Keratinocyte (primary cell): ENCODE measurements at regions not wholly inside any gene's neighbourhood (a gene's known extent, or its start where the extent isn't known, plus 50 kb on each side); places are given as distances from the start of the nearest gene placed in this dataset.

Experiments used
- DNase-seq: peaks from one replicate; pipeline ENCODE4 v3.0.0-alpha.2; 2011; ENCODE audit warnings: low read depth, missing footprints, low spot score
- FAIRE-seq: peaks from 2 replicates; lab custom pipeline; 2011; peaks lifted over from hg19 to GRCh38; lab: Jason Lieb, UNC
- H2AFZ ChIP-seq: 2 replicates; pipeline ENCODE4 v1.6.0; 2012; ENCODE audit warnings: low read length, control low read depth, inconsistent platforms; ENCODE audit not compliant: control insufficient read depth
- H3K27ac ChIP-seq: 2 replicates; pipeline ENCODE4 v1.5.1; 2011; ENCODE audit warnings: low read length; ENCODE audit not compliant: control insufficient read depth, insufficient read depth
- H3K27me3 ChIP-seq: 3 replicates; pipeline ENCODE4 v1.6.0; 2011; ENCODE audit warnings: low read length; ENCODE audit not compliant: control insufficient read depth, insufficient read depth; ENCODE audit errors: extremely low read depth
- H3K36me3 ChIP-seq, 2 experiments: 2 replicates in 1 of 2; 3 replicates in 1 of 2; pipeline ENCODE4 v1.5.1; 2011; ENCODE audit warnings: low read length in 2 of 2, mild to moderate bottlenecking in 1 of 2; ENCODE audit not compliant: control insufficient read depth in 2 of 2, insufficient read depth in 2 of 2; ENCODE audit errors: extremely low read depth in 1 of 2
- H3K4me1 ChIP-seq: 3 replicates; pipeline ENCODE4 v1.5.1; 2011; ENCODE audit warnings: low read length; ENCODE audit not compliant: control insufficient read depth, insufficient read depth; ENCODE audit errors: extremely low read depth
- H3K4me2 ChIP-seq: 3 replicates; pipeline ENCODE4 v1.6.0; 2011; ENCODE audit warnings: low read depth, low read length; ENCODE audit not compliant: control insufficient read depth, insufficient read depth; ENCODE audit errors: extremely low read depth
- H3K4me3 ChIP-seq, 3 experiments: fragments of 200-600 bp in 1 of 3; sonication (generic) in 1 of 3; 2 replicates in 2 of 3; 3 replicates in 1 of 3; pipeline ENCODE4 v1.5.1; 2011 to 2016; ENCODE audit warnings: low read length in 3 of 3, mild to moderate bottlenecking in 3 of 3, control low read depth in 2 of 3, inconsistent platforms in 1 of 3, low read depth in 1 of 3, mixed read lengths in 1 of 3, mixed run types in 1 of 3, moderate library complexity in 1 of 3; ENCODE audit not compliant: control insufficient read depth in 2 of 3, insufficient read depth in 2 of 3; ENCODE audit errors: extremely low read depth in 1 of 3
- H3K79me2 ChIP-seq: 2 replicates; pipeline ENCODE4 v1.6.0; 2012; ENCODE audit warnings: low read length; ENCODE audit not compliant: control insufficient read depth, insufficient read depth
- H3K9ac ChIP-seq: 3 replicates; pipeline ENCODE4 v1.6.0; 2011; ENCODE audit warnings: low read length; ENCODE audit not compliant: control insufficient read depth, insufficient read depth; ENCODE audit errors: extremely low read depth
- H3K9me1 ChIP-seq: 3 replicates; pipeline ENCODE4 v1.6.0; 2011; ENCODE audit warnings: low read length; ENCODE audit not compliant: control insufficient read depth, insufficient read depth; ENCODE audit errors: extremely low read depth
- H3K9me3 ChIP-seq: 2 replicates; pipeline ENCODE4 v1.5.1; 2012; ENCODE audit warnings: low read depth, low read length; ENCODE audit not compliant: control insufficient read depth
- H4K20me1 ChIP-seq: 3 replicates; pipeline ENCODE4 v1.6.0; 2011; ENCODE audit warnings: low read length; ENCODE audit not compliant: control insufficient read depth, insufficient read depth; ENCODE audit errors: extremely low read depth
- CTCF ChIP-seq, 3 experiments: IDR thresholded peaks in 1 of 3; conservative IDR thresholded peaks in 1 of 3; optimal IDR thresholded peaks in 1 of 3; 2 replicates in 2 of 3; 3 replicates in 1 of 3; pipeline versions ENCODE3 to v1.5.1; 2011; ENCODE audit warnings: low read length in 3 of 3, mild to moderate bottlenecking in 3 of 3, moderate library complexity in 2 of 3, control low read depth in 1 of 3, inconsistent platforms in 1 of 3; ENCODE audit not compliant: insufficient read depth in 2 of 3; ENCODE audit errors: extremely low read depth in 1 of 3
- EZH2 ChIP-seq: IDR thresholded peaks from one replicate; pipeline ENCODE4 v1.6.1; 2012; ENCODE audit warnings: inconsistent platforms, mild to moderate bottlenecking, low read length, moderate library complexity
- dilution Hi-C: fragments of 300-500 bp; cut with MboI; formaldehyde crosslinking; loops from one replicate; pipeline ENCODE4 v1.7.0; 2020; ENCODE audit warnings: low sequenced_read_pairs; ENCODE audit not compliant: extremely low pct_ligation_motif_present

GRCh38 chr16:54822892-54823291 lies 107.8 kb upstream of the IRX5 start:
- Histone ChIP-seq H3K79me2 (no peaks in the 10 kb centered on the region), H3K9ac (no peak overlapping the region), H3K4me2 (peak overlapping the region; percentile 50), H2AFZ (peak overlapping the region; percentile 46), H3K27ac (no peak overlapping the region), H3K4me3 (no peak overlapping the region), H3K4me1 (peaks cover 10% of the 10 kb centered on the region), H4K20me1 (no peaks in the 10 kb centered on the region), H3K36me3 (no peaks in the 10 kb centered on the region), H3K9me1 (no peaks in the 10 kb centered on the region), H3K27me3 (no peaks in the 10 kb centered on the region), H3K9me3 (no peaks in the 10 kb centered on the region)
- dilution Hi-C loops, result no loop called here
- no peak for DNase-seq
- TF ChIP-seq EZH2, result no peak
- no peak for TF ChIP-seq CTCF (optimal IDR thresholded peaks at IDR 0.05 in 1 of 3, IDR thresholded peaks at IDR 0.05 in 1 of 3, conservative IDR thresholded peaks at IDR 0.05 in 1 of 3; ENCODE audit: extremely low read depth in 1 of 3, insufficient read depth in 2 of 3, low read length in 3 of 3)
- peak; percentile 32 for FAIRE-seq

- Histone ChIP-seq H3K4me1 (peaks cover 10% of the 10 kb centered on the region), H3K4me3 (no peak overlapping the region), H3K36me3 (no peaks in the 10 kb centered on the region), H4K20me1 (no peaks in the 10 kb centered on the region), H2AFZ (peak overlapping the region; percentile 46), H3K79me2 (no peaks in the 10 kb centered on the region), H3K4me2 (peak overlapping the region; percentile 50), H3K27ac (no peak overlapping the region), H3K9me3 (no peaks in the 10 kb centered on the region), H3K27me3 (no peaks in the 10 kb centered on the region), H3K9me1 (no peaks in the 10 kb centered on the region), H3K9ac (no peak overlapping the region)
- TF ChIP-seq CTCF (optimal IDR thresholded peaks at IDR 0.05 in 1 of 3, IDR thresholded peaks at IDR 0.05 in 1 of 3, conservative IDR thresholded peaks at IDR 0.05 in 1 of 3; ENCODE audit: extremely low read depth in 1 of 3, insufficient read depth in 2 of 3, low read length in 3 of 3), result no peak
- TF ChIP-seq EZH2, result no peak
- no peak for DNase-seq
- FAIRE-seq, result no peak
- dilution Hi-C loops, result no loop called here
Observed at GRCh38 chr16:54822492-54822891, 108.2 kb upstream of the IRX5 start.
